GM19025 (cell line): ENCODE measurements at regions not wholly inside any gene's neighbourhood (a gene's known extent, or its start where the extent isn't known, plus 50 kb on each side); places are given as distances from the start of the nearest gene placed in this dataset.

Experiments used
- ATAC-seq: cut with Tn5 transposase; IDR thresholded peaks from one replicate; pipeline ENCODE4 v1.9.1; 2021; ENCODE audit warnings: mild to moderate bottlenecking, low read depth, moderate library complexity; ENCODE audit not compliant: unreplicated experiment

- ATAC-seq, result no peak
Measured at GRCh38 chr6:166877906-166878305, 78.4 kb downstream of the RNASET2 start.

DNA sequence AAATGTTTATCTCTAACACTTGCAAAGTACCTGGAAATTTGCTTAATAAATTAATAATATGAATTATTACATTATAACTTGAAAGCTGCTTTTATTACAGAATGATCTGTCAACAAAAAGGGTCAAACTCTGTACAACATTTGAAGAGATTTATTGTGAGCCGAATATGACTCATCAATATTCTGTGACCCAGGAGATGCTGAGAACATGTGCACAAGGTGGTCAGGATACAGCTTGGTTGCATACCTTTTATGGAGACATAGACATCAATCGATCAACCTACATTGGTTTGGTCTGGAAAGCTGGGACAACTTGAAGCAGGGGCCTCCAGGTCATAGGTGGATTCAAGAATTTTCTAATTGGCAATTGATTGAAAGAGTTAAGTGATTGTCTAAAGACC is 79.0 kb downstream of the RNASET2 start:
- no peak for ATAC-seq

DNA sequence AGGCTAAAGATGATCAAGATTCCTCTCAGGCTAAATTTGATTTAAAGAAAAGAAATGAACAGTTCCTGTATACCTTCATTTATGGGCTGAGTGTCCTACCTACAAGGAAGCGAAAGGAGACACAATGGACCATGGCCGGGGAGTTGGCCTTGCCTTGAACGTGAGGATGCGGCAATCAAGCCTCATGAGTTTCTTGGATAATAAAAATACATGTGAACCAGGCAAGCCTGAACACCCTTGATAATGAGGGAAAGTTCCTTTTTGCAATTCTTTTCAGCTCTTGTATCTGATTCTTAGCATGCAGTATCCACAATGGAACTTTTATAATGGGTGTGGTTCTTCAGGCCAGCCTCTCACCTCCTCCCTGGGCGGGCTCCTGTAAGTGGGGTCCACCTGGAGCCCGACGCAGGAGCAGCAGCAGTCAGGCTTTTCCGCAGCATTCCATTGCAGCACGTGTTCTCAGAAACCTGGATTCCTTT is 83.8 kb downstream of the RNASET2 start:
- ATAC-seq, result no peak

- no peak for ATAC-seq
Measured at GRCh38 chr6:166870602-166871208, 85.6 kb downstream of the RNASET2 start.

DNA sequence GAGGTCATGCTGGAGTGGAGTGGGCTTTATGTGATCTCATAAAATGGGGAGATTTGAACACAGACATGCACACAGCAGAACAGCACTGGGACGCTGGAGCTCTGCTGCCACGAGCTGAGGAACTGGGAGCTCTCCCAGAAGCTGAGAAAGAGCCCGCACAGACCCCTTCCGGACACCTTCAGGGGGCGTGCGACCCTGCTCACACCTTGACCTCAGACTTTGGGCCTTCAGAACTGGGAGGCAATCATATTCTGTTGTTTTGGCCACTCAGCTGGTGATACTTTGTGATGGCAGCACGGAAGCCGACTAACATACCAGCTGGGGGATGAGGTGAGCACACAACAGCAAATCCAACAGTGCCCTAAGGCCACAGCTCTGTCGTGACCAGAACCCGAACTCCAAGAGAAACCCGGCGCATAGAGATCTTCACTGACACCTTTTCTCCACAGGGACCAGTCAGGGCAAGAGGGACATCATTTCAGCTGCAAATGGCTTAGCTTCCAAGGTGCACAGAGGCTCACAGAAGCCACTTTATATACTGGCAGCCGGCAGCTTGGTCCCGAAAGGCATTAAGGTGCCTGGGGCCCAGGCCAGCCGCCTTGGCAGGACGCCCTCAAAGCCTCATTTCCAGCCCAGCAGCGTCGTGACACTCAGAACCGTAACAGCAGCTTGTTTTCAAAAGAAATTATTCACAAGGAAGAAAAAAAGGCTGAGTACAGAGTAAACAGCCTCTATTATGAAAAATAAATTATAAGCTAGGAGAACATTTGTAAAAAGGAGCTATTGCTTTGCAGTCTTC is 89.3 kb downstream of the RNASET2 start:
- no peak for ATAC-seq

DNA sequence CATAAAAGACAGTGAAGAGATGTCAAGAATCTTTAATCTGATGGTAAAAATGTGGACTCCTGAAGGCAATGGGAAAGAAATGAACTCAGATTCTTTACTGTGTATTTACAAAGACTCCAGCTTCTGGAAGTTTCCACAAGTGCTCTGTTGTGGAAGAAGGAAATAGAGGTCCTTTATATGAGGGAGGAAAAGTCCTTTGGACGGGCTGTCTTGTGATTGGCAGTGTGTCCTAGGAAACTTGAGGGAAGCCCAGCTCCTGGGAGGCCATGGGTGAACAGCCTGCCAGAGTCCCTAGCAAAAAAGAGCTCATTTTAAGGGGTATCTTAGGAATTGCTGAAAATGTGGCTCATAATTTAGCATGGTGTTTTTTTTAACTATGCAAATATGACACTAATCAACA is 92.0 kb downstream of the RNASET2 start:
- ATAC-seq, result no peak

- peak; percentile 22 for ATAC-seq
Measured at GRCh38 chr6:166862978-166863530, 93.3 kb downstream of the RNASET2 start.

- ATAC-seq, result peak; percentile 48
Measured at GRCh38 chr6:166862287-166862977, 93.9 kb downstream of the RNASET2 start.

- no peak for ATAC-seq
Measured at GRCh38 chr6:166861961-166862286, 94.4 kb downstream of the RNASET2 start.

- ATAC-seq, result no peak
Measured at GRCh38 chr6:166861304-166861703, 95.0 kb downstream of the RNASET2 start.

DNA sequence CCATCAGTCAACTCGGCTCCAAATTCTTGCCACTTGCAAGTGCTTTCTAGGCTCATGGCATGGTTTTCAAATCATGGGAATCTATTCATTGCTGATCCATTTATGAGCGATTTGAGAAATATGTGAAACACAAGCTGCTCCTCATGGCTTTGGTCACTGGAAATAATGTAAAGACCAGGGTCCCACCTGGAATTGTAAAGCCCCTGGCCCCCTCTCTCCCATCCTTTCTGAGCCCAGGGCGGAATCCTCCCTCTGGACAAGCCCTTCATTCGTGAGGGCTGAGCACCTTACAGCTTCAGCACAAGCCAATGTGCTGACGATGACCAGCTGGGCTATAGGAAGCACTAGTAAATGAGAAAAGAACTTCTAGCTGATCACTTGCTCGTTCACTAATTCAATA is 96.0 kb downstream of the RNASET2 start:
- no peak for ATAC-seq

GRCh38 chr6:166855416-166855815 is 100.9 kb downstream of the RNASET2 start:
- ATAC-seq, result no peak

- no peak for ATAC-seq
Measured at GRCh38 chr6:166853371-166854325, 102.7 kb downstream of the RNASET2 start.

- no peak for ATAC-seq
Measured at GRCh38 chr6:166852451-166852975, 103.8 kb downstream of the RNASET2 start.

GRCh38 chr6:166851911-166852310 is 104.4 kb downstream of the RNASET2 start:
- no peak for ATAC-seq

GRCh38 chr6:166851426-166851825 is 104.9 kb downstream of the RNASET2 start:
- no peak for ATAC-seq

GRCh38 chr6:166850677-166851076 is 105.7 kb downstream of the RNASET2 start:
- no peak for ATAC-seq

GRCh38 chr6:166849749-166850183 is 106.6 kb downstream of the RNASET2 start:
- peak; percentile 63 for ATAC-seq

DNA sequence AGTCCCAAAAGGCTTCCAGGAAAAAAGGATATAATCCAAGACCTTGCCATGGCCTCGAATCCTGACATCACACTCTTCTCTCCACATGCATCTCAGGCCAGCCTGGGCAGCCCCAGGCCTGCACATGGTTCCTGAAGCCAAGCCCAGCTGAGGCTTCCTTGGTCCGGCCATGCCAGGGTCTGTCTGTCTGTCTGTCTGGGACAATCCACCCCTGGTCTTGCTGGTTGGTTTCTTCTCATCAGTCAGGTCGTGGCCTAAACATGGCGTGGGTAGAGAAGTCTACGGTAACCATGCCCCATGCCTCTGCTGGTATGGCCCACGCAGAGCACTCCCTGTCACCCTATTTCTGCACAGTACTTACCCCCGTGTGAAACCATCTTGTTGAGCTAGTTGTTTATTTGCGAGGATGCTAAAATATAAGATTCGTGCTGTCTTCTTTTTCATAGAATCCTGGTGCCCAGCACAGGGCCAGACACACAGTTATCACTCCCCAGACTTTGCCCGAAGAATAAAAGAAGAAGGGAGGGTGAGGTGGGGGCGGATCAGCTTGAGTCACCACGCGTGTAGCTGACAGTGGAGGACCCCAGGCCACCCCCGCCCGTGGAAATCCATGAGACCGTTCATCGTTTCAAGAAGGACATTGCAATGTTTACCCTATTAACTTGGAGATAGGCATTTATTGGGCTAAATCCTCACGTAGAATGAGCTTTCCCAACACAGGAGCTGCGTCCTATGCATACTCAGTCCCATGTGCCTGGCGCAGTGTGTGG is 107.2 kb downstream of the RNASET2 start:
- ATAC-seq, result no peak
